Calu3 (cell line): ENCODE measurements at regions not wholly inside any gene's neighbourhood (a gene's known extent, or its start where the extent isn't known, plus 50 kb on each side); places are given as distances from the start of the nearest gene placed in this dataset.
"Not testable (repeated sequence)": the region's sequence is repeated elsewhere in the genome, so short reads cannot be mapped to it uniquely, and the experiment has no call there.

Experiments used
- BruUV-seq: library from RNA; stranded (reverse); fragments of 400-500 nt; replicated peaks from 2 replicates; lab custom pipeline; 2021; lab: Mats Ljungman, UMichigan
- CTCF ChIA-PET: fragments of 300-600 bp; sonication (Branson Sonifier 250); formaldehyde crosslinking; loops from one replicate; lab custom pipeline; 2022; ENCODE audit warnings: antibody characterized with exemption; lab: Charles Lee
- DNase-seq: peaks from one replicate; pipeline ENCODE4 v3.0.0; 2022
- H3K27ac Mint-ChIP-seq: one replicate; pipeline ENCODE4 v1.8.0; 2022; ENCODE audit warnings: mixed read lengths; ENCODE audit not compliant: unreplicated experiment
- H3K27me3 Mint-ChIP-seq: one replicate; pipeline ENCODE4 v1.8.0; 2022; ENCODE audit warnings: mixed read lengths; ENCODE audit not compliant: unreplicated experiment
- H3K36me3 Mint-ChIP-seq: one replicate; pipeline ENCODE4 v1.8.0; 2022; ENCODE audit warnings: mild to moderate bottlenecking, moderate library complexity, mixed read lengths; ENCODE audit not compliant: insufficient read depth, unreplicated experiment
- H3K4me1 Mint-ChIP-seq: one replicate; pipeline ENCODE4 v1.8.0; 2022; ENCODE audit warnings: mild to moderate bottlenecking, low read depth, mixed read lengths; ENCODE audit not compliant: unreplicated experiment
- H3K4me3 Mint-ChIP-seq: one replicate; pipeline ENCODE4 v1.8.0; 2022; ENCODE audit warnings: mild to moderate bottlenecking, low read depth, moderate library complexity, mixed read lengths; ENCODE audit not compliant: unreplicated experiment
- H3K9me3 Mint-ChIP-seq: one replicate; pipeline ENCODE4 v1.8.0; 2022; ENCODE audit warnings: low read depth, mixed read lengths; ENCODE audit not compliant: unreplicated experiment
- intact Hi-C: fragments of 100-400 bp; cut with micrococcal nuclease; formaldehyde crosslinking; loops from one replicate; pipeline ENCODE4 v1.10.0; 2022; ENCODE audit not compliant: unreplicated experiment
- TF ChIP-seq, protein P1 (sequence below): fragments of 200-600 bp; IDR thresholded peaks from one replicate; pipeline ENCODE4 v1.8.0; 2022; ENCODE audit warnings: antibody characterized with exemption; ENCODE audit not compliant: unreplicated experiment

DNA sequence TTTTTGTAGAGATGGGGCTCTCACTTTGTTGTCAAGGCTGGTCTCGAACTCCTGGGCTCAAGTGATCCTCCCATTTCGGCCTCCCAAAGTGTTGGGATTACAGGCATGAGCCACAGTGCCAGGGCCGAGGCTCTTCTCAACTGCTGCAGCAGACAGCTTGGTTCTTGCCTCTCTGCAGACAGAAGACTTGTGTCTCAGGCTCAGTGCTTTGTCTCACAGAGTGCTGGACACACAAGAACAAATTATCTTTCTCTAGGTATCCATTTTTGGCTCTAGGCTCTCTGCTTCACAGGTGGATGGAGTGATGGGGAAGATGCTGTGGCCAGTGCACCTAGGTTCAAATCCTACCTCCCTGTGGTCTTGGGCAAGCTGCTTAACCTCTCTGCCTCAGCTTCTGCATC, 80.8 kb upstream of the RNU2-1 start:
- H3K4me3 Mint-ChIP-seq, result no peak overlapping the region
- DNase-seq, result no peak
- peaks cover 3% of the 10 kb centered on the region for H3K9me3 Mint-ChIP-seq
- CTCF ChIA-PET, result interaction anchor here (0.6 to 1.7 kb wide), 4 partner anchors 24 to 185 kb away, joined by 3 to 6 read pairs (median 4); no protein-coding TSS in a partner anchor
- intact Hi-C loops, result no loop called here
- no peaks in the 10 kb centered on the region for H3K27me3 Mint-ChIP-seq
- BruUV-seq, result no TSS peak
- H3K4me1 Mint-ChIP-seq, result peaks cover 14% of the 10 kb centered on the region
- H3K27ac Mint-ChIP-seq, result no peak overlapping the region
- TF ChIP-seq, protein P1, sequence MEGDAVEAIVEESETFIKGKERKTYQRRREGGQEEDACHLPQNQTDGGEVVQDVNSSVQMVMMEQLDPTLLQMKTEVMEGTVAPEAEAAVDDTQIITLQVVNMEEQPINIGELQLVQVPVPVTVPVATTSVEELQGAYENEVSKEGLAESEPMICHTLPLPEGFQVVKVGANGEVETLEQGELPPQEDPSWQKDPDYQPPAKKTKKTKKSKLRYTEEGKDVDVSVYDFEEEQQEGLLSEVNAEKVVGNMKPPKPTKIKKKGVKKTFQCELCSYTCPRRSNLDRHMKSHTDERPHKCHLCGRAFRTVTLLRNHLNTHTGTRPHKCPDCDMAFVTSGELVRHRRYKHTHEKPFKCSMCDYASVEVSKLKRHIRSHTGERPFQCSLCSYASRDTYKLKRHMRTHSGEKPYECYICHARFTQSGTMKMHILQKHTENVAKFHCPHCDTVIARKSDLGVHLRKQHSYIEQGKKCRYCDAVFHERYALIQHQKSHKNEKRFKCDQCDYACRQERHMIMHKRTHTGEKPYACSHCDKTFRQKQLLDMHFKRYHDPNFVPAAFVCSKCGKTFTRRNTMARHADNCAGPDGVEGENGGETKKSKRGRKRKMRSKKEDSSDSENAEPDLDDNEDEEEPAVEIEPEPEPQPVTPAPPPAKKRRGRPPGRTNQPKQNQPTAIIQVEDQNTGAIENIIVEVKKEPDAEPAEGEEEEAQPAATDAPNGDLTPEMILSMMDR, result no peak
- no peaks in the 10 kb centered on the region for H3K36me3 Mint-ChIP-seq

DNA sequence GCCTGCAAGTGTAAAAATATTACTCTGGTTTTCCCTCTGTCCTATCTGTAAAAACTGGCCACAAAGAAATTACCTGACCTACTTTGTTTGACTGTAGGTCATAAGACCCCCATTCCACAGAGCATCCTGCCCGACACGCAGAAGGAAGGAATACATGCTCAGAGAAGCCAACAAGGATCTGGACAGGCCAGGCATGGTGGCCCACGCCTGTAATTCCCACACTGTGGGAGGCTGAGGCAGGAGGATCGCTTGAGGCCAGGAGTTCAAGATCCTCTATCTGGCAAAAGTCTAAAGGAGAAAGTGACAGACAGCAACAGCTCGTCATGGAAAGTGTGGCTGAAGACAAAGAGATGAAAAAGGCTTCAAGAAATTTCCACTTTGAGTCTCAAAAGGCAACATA, 78.2 kb upstream of the RNU2-1 start:
- Mint-ChIP-seq H3K27me3 (no peaks in the 10 kb centered on the region), H3K4me1 (no peaks in the 10 kb centered on the region), H3K27ac (no peak overlapping the region), H3K9me3 (no peaks in the 10 kb centered on the region), H3K4me3 (no peak overlapping the region), H3K36me3 (no peaks in the 10 kb centered on the region)
- CTCF ChIA-PET, result interaction anchor here (0.6 to 0.7 kb wide), 2 partner anchors 166 to 214 kb away, joined by 3 to 4 read pairs; no protein-coding TSS in a partner anchor
- intact Hi-C loops, result no loop called here
- no TSS peak for BruUV-seq
- TF ChIP-seq, protein P1, result no peak
- DNase-seq, result no peak

DNA sequence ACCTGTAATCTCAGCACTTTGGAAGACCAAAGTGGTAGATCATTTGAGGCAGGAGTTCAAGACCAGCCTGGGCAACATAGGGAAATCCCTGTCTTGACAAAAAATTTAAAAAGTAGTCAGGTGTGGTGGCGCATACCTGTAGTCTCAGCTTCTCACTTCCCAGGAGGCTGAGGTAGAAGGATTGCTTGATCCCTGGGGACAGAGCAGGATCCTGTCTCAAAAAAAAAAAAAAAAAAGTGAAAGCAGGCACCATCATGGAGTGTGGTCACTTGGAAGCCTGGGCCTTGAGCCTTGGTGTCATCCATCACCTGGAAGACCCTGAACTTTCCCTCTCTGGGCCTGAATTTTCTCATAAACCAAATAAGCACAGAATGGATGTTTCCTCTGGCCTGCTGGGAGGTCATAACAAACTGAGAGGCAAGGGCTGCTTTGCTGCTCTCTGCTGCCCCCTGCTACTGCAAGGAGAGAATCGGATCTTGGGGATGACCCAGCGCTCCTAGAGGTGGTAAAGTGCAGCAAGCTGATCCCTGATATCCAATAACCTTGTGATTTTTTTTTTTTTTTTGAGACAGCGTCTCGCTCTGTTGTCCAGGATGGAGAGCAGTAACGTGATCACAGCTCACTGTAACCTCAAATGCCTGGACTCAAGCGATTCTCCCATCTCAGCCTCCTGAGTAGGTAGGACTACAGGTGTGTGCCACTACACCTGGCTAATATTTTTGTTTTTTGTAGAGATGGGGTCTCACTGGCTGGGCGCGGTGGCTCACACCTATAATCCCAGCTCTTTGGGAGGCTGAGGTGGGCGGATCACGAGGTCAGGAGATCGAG, 75.9 kb upstream of the RNU2-1 start:
- no peaks in the 10 kb centered on the region for H3K4me1 Mint-ChIP-seq
- CTCF ChIA-PET, result interaction anchor here (0.6 to 0.8 kb wide), 7 partner anchors 47 to 805 kb away, joined by 3 to 7 read pairs (median 4); partner anchors contain the start of gene RPL27

DNA sequence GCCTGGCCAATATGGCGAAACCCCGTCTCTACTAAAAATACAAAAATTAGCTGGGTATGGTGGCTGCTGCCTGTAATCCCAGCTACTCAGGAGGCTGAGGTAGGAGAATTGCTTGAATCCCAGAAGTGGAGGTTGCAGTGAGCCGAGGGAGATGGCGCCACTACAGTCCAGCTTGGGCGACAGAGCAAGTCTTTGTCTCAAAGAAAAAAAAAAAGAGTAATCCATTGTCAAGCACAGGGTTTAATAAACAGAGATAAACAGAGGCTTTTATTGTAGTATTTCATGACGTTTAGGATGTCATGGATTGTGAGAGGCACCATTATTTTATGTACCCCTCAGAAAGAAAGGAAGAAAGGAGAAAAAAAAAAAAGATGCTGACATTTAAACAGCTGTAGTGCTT, 75.2 kb upstream of the RNU2-1 start:
- no peak for DNase-seq
- no peaks in the 10 kb centered on the region for H3K36me3 Mint-ChIP-seq
- intact Hi-C loops, result no loop called here
- no peaks in the 10 kb centered on the region for H3K4me1 Mint-ChIP-seq
- no TSS peak for BruUV-seq
- H3K9me3 Mint-ChIP-seq, result no peaks in the 10 kb centered on the region
- CTCF ChIA-PET, result interaction anchor here (0.7 kb wide), 3 partner anchors 108 to 806 kb away, joined by 3 to 7 read pairs (median 6); no protein-coding TSS in a partner anchor
- TF ChIP-seq, protein P1, result no peak
- no peak overlapping the region for H3K27ac Mint-ChIP-seq
- no peak overlapping the region for H3K4me3 Mint-ChIP-seq
- no peaks in the 10 kb centered on the region for H3K27me3 Mint-ChIP-seq

More for the DNA sequence above, 75.9 kb upstream of the RNU2-1 start:
- no peak for DNase-seq
- H3K27me3 Mint-ChIP-seq, result no peaks in the 10 kb centered on the region
- no peaks in the 10 kb centered on the region for H3K36me3 Mint-ChIP-seq
- TF ChIP-seq, protein P1, result no peak
- no peak overlapping the region for H3K4me3 Mint-ChIP-seq
- BruUV-seq, result no TSS peak
- no peaks in the 10 kb centered on the region for H3K9me3 Mint-ChIP-seq
- no peak overlapping the region for H3K27ac Mint-ChIP-seq
- intact Hi-C loops, result no loop called here

DNA sequence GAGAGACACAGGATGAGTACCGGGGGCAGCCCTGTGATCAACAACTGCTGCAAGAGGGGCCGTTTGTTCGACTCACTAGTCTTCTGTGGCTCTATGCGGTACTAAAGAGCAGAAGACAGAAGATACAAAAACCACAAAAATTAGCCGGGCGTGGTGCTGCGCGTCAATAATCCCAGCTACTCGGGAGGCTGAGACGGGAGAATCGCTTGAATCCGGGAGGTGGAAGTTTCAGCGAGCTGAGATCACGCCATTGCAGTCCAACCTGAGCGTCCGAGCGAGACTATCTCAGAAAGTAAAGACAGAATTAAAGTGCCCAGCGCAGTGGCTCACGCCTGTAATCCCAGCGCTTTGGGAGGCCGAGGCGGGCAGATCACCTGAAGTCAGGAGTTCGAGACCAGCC, 71.0 kb upstream of the RNU2-1 start:
- H3K36me3 Mint-ChIP-seq, H3K4me3 Mint-ChIP-seq, H3K9me3 Mint-ChIP-seq, H3K4me1 Mint-ChIP-seq, CTCF ChIA-PET, H3K27me3 Mint-ChIP-seq, DNase-seq, intact Hi-C loops, BruUV-seq, H3K27ac Mint-ChIP-seq: not testable (repeated sequence)

DNA sequence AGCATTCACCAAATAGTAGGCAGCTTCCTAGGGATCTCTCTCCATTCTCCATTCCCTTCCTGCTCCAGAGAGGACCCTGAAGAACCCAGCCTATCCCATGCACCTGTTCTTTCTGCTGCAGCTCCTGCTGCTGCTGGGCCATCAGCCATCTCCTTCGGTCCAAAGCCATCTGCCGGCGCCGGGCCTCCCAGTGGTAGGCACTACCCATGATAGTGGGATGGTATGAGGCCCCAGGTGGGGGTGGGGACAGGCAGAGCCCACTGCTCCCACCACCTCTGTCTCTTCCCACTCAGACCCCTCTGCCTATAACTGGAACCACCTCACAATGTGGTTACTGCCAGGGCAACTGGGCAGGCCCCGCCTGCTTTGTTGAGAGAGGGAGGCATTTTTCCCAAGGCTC, 69.3 kb upstream of the RNU2-1 start:
- DNase-seq, CTCF ChIA-PET, H3K9me3 Mint-ChIP-seq, H3K36me3 Mint-ChIP-seq, BruUV-seq, H3K4me3 Mint-ChIP-seq, intact Hi-C loops, H3K27me3 Mint-ChIP-seq, H3K4me1 Mint-ChIP-seq, H3K27ac Mint-ChIP-seq: not testable (repeated sequence)
